Type B pancreatic cell (in vitro differentiated cells): ENCODE measurements at regions not wholly inside any gene's neighbourhood (a gene's known extent, or its start where the extent isn't known, plus 50 kb on each side); places are given as distances from the start of the nearest gene placed in this dataset.
A peak's percentile ranks its signal among the peaks of the same experiment; 100 is the strongest.

ENCODE experiments used
- DNase-seq: peaks from one replicate; pipeline ENCODE4 v3.0.0; 2021; ENCODE audit warnings: mixed read lengths; ENCODE audit not compliant: unreplicated experiment; ENCODE audit errors: extremely low spot score
- H3K27ac Mint-ChIP-seq: 2 replicates; pipeline ENCODE4 v1.8.0; 2021; ENCODE audit warnings: mild to moderate bottlenecking, mixed read lengths
- H3K27me3 Mint-ChIP-seq: 2 replicates; pipeline ENCODE4 v1.8.0; 2021; ENCODE audit warnings: mixed read lengths
- H3K36me3 Mint-ChIP-seq: 2 replicates; pipeline ENCODE4 v1.8.0; 2021; ENCODE audit warnings: mixed read lengths
- H3K4me1 Mint-ChIP-seq: one replicate; pipeline ENCODE4 v1.8.0; 2021; ENCODE audit warnings: mixed read lengths; ENCODE audit not compliant: unreplicated experiment
- H3K4me3 Mint-ChIP-seq: 2 replicates; pipeline ENCODE4 v1.8.0; 2021; ENCODE audit warnings: mild to moderate bottlenecking, mixed read lengths
- H3K9me3 Mint-ChIP-seq: 2 replicates; pipeline ENCODE4 v1.8.0; 2021; ENCODE audit warnings: mixed read lengths
- CTCF ChIP-seq: fragments of 200-600 bp; sonication (generic); conservative IDR thresholded peaks from 2 replicates; pipeline ENCODE4 v1.5.0; 2021; ENCODE audit warnings: antibody characterized with exemption, mild to moderate bottlenecking

- Mint-ChIP-seq H3K4me3 (no peak overlapping the region), H3K9me3 (no peaks in the 10 kb centered on the region), H3K4me1 (no peaks in the 10 kb centered on the region), H3K27ac (no peak overlapping the region), H3K27me3 (peaks cover 17% of the 10 kb centered on the region), H3K36me3 (no peaks in the 10 kb centered on the region)
- no peak for TF ChIP-seq CTCF
- DNase-seq = no peak
These were observed 132.5 kb downstream of the ZNF326 start for GRCh38 chr1:90127288-90127953.

- H3K4me3 Mint-ChIP-seq = no peak overlapping the region
- DNase-seq = no peak
- H3K27me3 Mint-ChIP-seq = peaks cover 11% of the 10 kb centered on the region
- no peak overlapping the region for H3K27ac Mint-ChIP-seq
- no peaks in the 10 kb centered on the region for H3K36me3 Mint-ChIP-seq
- no peaks in the 10 kb centered on the region for H3K4me1 Mint-ChIP-seq
- H3K9me3 Mint-ChIP-seq = no peaks in the 10 kb centered on the region
- TF ChIP-seq CTCF = no peak
These were observed 131.9 kb downstream of the ZNF326 start for GRCh38 chr1:90126834-90127233.

GRCh38 chr1:90122654-90123340 is 127.9 kb downstream of the ZNF326 start:
- TF ChIP-seq CTCF = no peak
- H3K36me3 Mint-ChIP-seq = no peaks in the 10 kb centered on the region
- no peak for DNase-seq
- peaks cover 3% of the 10 kb centered on the region for H3K27me3 Mint-ChIP-seq
- peaks cover 5% of the 10 kb centered on the region for H3K9me3 Mint-ChIP-seq
- H3K4me1 Mint-ChIP-seq = no peaks in the 10 kb centered on the region
- H3K27ac Mint-ChIP-seq = no peak overlapping the region
- H3K4me3 Mint-ChIP-seq = no peak overlapping the region

- H3K27ac Mint-ChIP-seq = no peak overlapping the region
- H3K9me3 Mint-ChIP-seq = no peaks in the 10 kb centered on the region
- no peaks in the 10 kb centered on the region for H3K36me3 Mint-ChIP-seq
- TF ChIP-seq CTCF = peak; percentile 85
- no peak overlapping the region for H3K4me3 Mint-ChIP-seq
- DNase-seq = no peak
- peaks cover 21% of the 10 kb centered on the region for H3K27me3 Mint-ChIP-seq
- H3K4me1 Mint-ChIP-seq = no peaks in the 10 kb centered on the region
These were observed 119.7 kb downstream of the ZNF326 start for GRCh38 chr1:90114521-90115141.

- Mint-ChIP-seq H3K27ac (no peak overlapping the region), H3K9me3 (no peaks in the 10 kb centered on the region), H3K27me3 (peaks cover 27% of the 10 kb centered on the region), H3K4me1 (peaks cover 6% of the 10 kb centered on the region), H3K36me3 (no peaks in the 10 kb centered on the region), H3K4me3 (no peak overlapping the region)
- no peak for DNase-seq
- TF ChIP-seq CTCF = no peak
These were observed 113.1 kb downstream of the ZNF326 start for GRCh38 chr1:90107990-90108389.
